ENCODE measurements at regions not wholly inside any gene's neighbourhood (a gene's known extent, or its start where the extent isn't known, plus 50 kb on each side); places are given as distances from the start of the nearest gene placed in this dataset.

DNA sequence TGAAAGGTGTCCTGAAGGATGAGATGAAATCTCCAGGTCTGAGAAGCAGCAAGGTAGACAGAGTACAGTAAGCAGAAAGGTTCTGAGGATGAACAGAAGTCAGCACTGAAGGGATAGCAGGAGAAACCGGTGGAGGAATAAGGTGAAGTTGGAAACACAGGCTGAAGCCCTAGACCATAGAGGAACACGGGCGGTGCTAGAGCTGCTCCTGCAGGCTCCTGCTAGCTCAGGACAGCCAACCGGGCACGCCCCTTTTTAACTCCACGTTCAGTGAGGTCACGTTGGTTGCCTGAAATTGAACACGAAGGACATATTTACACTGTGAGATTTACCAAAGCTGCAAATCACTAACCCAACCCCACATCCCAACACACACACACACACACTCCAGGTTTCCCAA lies 1886.4 kb upstream of the AGA start (continued):
- TF ChIP-seq YEATS2 (CRISPR knock-in tag; IDR thresholded peaks at IDR 0.05; ENCODE audit: borderline replicate concordance) (no peak), SOX6 (IDR thresholded peaks at IDR 0.05) (no peak), SOX6 (CRISPR knock-in tag; IDR thresholded peaks at IDR 0.05) (no peak)

DNA sequence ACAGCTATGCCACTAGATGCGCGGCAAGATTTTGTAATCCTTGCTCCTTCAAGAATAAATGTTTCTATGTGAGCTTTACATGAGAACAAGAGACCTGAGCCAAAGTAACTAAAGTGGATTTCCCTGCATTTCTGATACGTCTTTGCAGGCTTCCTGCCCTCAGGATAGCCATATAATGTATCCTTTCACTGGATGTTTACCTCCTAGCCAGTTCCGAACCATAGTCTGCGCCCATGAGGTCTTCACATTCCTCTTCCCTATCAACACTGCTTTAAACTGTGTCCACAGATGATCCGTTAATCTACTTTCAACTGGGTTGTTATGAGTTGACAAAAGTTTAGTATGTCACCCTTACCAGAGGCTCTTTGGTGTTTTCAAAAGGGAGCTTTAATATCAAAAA lies 1889.1 kb upstream of the AGA start:
- Histone ChIP-seq H3K4me3 (replicated peaks in 1 of 3; ENCODE audit: insufficient read depth in 1 of 3, low read depth in 2 of 3, low read length in 3 of 3) (no peak overlapping the region), H2AFZ (ENCODE audit: low read length) (no peak overlapping the region), H3K4me1 (ENCODE audit: insufficient read depth, low read length) (no peaks in the 10 kb centered on the region), H3K9me3 (ENCODE audit: low read length) (no peaks in the 10 kb centered on the region), H3K27ac (ENCODE audit: extremely low read length, insufficient read depth, low read length) (no peak overlapping the region), H3K9ac (ENCODE audit: insufficient read depth, low read depth, low read length) (no peak overlapping the region), H4K20me1 (ENCODE audit: insufficient read depth, low read length) (no peaks in the 10 kb centered on the region), H3K27me3 (ENCODE audit: control insufficient read depth in 1 of 2, insufficient read depth in 2 of 2, low read length in 2 of 2) (no peaks in the 10 kb centered on the region), H3K79me2 (ENCODE audit: insufficient read depth, low read length) (no peaks in the 10 kb centered on the region), H3K4me2 (ENCODE audit: low read depth, low read length) (no peak overlapping the region), H3K36me3 (replicated peaks in 1 of 2; ENCODE audit: control insufficient read depth in 1 of 2, insufficient read depth in 2 of 2, low read length in 2 of 2) (no peaks in the 10 kb centered on the region)
- in situ Hi-C loops (cut with HindIII; ENCODE audit: extremely low pct_ligation_motif_present, low pct_unique_long_range_greater_than_20kb) (no loop called here), intact Hi-C loops (cut with micrococcal nuclease; ENCODE audit: unreplicated experiment) (no loop called here)
- ChIA-PET POLR2A (no interaction called here), CTCF (ENCODE audit: low intra/inter-chr PET ratio, low total read pairs) (no interaction called here)
- WGBS (ENCODE audit: low lambda C conversion rate), result 4% methylated on average over 6 of the region's 6 CpGs
- DNase-seq (ENCODE audit: low spot score) (no peak), ATAC-seq (no peak), FAIRE-seq (no peak)
- BruUV-seq (replicated peaks), result no TSS peak
- TF ChIP-seq, protein P1, sequence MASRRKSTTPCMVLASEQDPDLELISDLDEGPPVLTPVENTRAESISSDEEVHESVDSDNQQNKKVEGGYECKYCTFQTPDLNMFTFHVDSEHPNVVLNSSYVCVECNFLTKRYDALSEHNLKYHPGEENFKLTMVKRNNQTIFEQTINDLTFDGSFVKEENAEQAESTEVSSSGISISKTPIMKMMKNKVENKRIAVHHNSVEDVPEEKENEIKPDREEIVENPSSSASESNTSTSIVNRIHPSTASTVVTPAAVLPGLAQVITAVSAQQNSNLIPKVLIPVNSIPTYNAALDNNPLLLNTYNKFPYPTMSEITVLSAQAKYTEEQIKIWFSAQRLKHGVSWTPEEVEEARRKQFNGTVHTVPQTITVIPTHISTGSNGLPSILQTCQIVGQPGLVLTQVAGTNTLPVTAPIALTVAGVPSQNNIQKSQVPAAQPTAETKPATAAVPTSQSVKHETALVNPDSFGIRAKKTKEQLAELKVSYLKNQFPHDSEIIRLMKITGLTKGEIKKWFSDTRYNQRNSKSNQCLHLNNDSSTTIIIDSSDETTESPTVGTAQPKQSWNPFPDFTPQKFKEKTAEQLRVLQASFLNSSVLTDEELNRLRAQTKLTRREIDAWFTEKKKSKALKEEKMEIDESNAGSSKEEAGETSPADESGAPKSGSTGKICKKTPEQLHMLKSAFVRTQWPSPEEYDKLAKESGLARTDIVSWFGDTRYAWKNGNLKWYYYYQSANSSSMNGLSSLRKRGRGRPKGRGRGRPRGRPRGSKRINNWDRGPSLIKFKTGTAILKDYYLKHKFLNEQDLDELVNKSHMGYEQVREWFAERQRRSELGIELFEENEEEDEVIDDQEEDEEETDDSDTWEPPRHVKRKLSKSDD (CRISPR knock-in tag; IDR thresholded peaks at IDR 0.05; ENCODE audit: low read depth), result no peak
- TF ChIP-seq ZNF30 (CRISPR knock-in tag; IDR thresholded peaks at IDR 0.05) (no peak), LCORL (IDR thresholded peaks at IDR 0.05) (no peak), LCORL (CRISPR knock-in tag; IDR thresholded peaks at IDR 0.05) (no peak), ATM (IDR thresholded peaks at IDR 0.05; ENCODE audit: borderline replicate concordance) (no peak), NFRKB (IDR thresholded peaks at IDR 0.05) (no peak), STAT5B (CRISPR knock-in tag; IDR thresholded peaks at IDR 0.05) (no peak), ZNF274 (CRISPR knock-in tag; IDR thresholded peaks at IDR 0.05) (no peak), ZNF75D (CRISPR knock-in tag; IDR thresholded peaks at IDR 0.05; ENCODE audit: borderline replicate concordance) (no peak), PITX1 (CRISPR knock-in tag; IDR thresholded peaks at IDR 0.05) (no peak), ZNF232 (CRISPR knock-in tag; IDR thresholded peaks at IDR 0.05; ENCODE audit: borderline replicate concordance) (no peak), HNRNPH1 (optimal IDR thresholded peaks at IDR 0.05; ENCODE audit: low read depth, low read length) (no peak)
- TF ChIP-seq, protein P2, sequence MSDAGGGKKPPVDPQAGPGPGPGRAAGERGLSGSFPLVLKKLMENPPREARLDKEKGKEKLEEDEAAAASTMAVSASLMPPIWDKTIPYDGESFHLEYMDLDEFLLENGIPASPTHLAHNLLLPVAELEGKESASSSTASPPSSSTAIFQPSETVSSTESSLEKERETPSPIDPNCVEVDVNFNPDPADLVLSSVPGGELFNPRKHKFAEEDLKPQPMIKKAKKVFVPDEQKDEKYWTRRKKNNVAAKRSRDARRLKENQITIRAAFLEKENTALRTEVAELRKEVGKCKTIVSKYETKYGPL (CRISPR knock-in tag; IDR thresholded peaks at IDR 0.05), result no peak
- TF ChIP-seq, protein P3, sequence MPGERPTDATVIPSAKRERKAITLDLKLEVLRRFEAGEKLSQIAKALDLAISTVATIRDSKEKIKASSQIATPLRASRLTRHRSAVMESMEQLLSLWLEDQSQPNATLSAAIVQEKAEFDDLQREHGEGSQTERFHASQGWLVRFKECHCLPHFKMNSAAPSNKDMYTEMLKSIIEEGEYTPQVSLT (CRISPR knock-in tag; IDR thresholded peaks at IDR 0.05; ENCODE audit: borderline replicate concordance, low read depth), result no peak
- TF ChIP-seq, protein P4, sequence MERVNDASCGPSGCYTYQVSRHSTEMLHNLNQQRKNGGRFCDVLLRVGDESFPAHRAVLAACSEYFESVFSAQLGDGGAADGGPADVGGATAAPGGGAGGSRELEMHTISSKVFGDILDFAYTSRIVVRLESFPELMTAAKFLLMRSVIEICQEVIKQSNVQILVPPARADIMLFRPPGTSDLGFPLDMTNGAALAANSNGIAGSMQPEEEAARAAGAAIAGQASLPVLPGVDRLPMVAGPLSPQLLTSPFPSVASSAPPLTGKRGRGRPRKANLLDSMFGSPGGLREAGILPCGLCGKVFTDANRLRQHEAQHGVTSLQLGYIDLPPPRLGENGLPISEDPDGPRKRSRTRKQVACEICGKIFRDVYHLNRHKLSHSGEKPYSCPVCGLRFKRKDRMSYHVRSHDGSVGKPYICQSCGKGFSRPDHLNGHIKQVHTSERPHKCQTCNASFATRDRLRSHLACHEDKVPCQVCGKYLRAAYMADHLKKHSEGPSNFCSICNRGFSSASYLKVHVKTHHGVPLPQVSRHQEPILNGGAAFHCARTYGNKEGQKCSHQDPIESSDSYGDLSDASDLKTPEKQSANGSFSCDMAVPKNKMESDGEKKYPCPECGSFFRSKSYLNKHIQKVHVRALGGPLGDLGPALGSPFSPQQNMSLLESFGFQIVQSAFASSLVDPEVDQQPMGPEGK (CRISPR knock-in tag; IDR thresholded peaks at IDR 0.05), result no peak
- TF ChIP-seq, protein P5, sequence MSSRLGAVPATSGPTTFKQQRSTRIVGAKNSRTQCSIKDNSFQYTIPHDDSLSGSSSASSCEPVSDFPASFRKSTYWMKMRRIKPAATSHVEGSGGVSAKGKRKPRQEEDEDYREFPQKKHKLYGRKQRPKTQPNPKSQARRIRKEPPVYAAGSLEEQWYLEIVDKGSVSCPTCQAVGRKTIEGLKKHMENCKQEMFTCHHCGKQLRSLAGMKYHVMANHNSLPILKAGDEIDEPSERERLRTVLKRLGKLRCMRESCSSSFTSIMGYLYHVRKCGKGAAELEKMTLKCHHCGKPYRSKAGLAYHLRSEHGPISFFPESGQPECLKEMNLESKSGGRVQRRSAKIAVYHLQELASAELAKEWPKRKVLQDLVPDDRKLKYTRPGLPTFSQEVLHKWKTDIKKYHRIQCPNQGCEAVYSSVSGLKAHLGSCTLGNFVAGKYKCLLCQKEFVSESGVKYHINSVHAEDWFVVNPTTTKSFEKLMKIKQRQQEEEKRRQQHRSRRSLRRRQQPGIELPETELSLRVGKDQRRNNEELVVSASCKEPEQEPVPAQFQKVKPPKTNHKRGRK (CRISPR knock-in tag; IDR thresholded peaks at IDR 0.05), result no peak

All from HepG2 (cell line).